Liver (tissue), 3 donors: ENCODE measurements at regions not wholly inside any gene's neighbourhood (a gene's known extent, or its start where the extent isn't known, plus 50 kb on each side); places are given as distances from the start of the nearest gene placed in this dataset.

Source experiments
- CTCF ChIP-seq: fragments of 150-350 bp; IDR thresholded peaks from 2 replicates; pipeline ENCODE4 v1.5.1; 2017; ENCODE audit warnings: improper control_type of control experiment, low read depth, low read length; ENCODE audit not compliant: missing input control
- JUND ChIP-seq, 2 donors: IDR thresholded peaks; 2 replicates each; pipeline ENCODE4 v1.6.1; 2016; ENCODE audit warnings: antibody characterized with exemption in 2 of 2
- RAD21 ChIP-seq, 2 donors: IDR thresholded peaks; 2 replicates each; pipeline ENCODE4 v1.6.1; 2016; ENCODE audit warnings: antibody characterized with exemption in 2 of 2, mild to moderate bottlenecking in 2 of 2
- REST ChIP-seq: IDR thresholded peaks from 2 replicates; pipeline ENCODE4 v1.6.1; 2016; ENCODE audit warnings: antibody characterized with exemption, mild to moderate bottlenecking
- ZBTB33 ChIP-seq: IDR thresholded peaks from 2 replicates; pipeline ENCODE4 v1.6.1; 2016; ENCODE audit warnings: antibody characterized with exemption
- donor health status: healthy.
- donor health status: healthy.

- TF ChIP-seq CTCF (no peak), RAD21 (IDR thresholded peaks at IDR 0.05) (no peak), ZBTB33 (no peak), REST (no peak), JUND (IDR thresholded peaks at IDR 0.05) (no peak)
Observed at GRCh38 chr18:44356566-44357157, 324.0 kb upstream of the SETBP1 start.
